Gastrocnemius medialis (tissue), 4 donors: ENCODE measurements at regions not wholly inside any gene's neighbourhood (a gene's known extent, or its start where the extent isn't known, plus 50 kb on each side); places are given as distances from the start of the nearest gene placed in this dataset.

Experiments used
- POLR2A ChIP-seq, 2 donors: fragments of 450-650 bp; IDR thresholded peaks; one replicate each; pipeline ENCODE4 v1.6.1; 2017; ENCODE audit warnings: antibody characterized with exemption in 2 of 2, mild to moderate bottlenecking in 2 of 2, moderate library complexity in 2 of 2
- TF ChIP-seq, protein P1 (sequence below), 5 experiments: fragments of 450-650 bp in 3 of 5; fragments of 200-600 bp in 2 of 5; sonication (generic) in 2 of 5; IDR thresholded peaks in 4 of 5; conservative IDR thresholded peaks in 1 of 5; 1 replicate in 4 of 5; 2 replicates in 1 of 5; pipeline ENCODE4 v1.5.1; 2016 to 2019; ENCODE audit warnings: antibody characterized with exemption in 5 of 5, mild to moderate bottlenecking in 3 of 5, moderate library complexity in 3 of 5

- TF ChIP-seq POLR2A (IDR thresholded peaks at IDR 0.05), result no peak
- TF ChIP-seq, protein P1, sequence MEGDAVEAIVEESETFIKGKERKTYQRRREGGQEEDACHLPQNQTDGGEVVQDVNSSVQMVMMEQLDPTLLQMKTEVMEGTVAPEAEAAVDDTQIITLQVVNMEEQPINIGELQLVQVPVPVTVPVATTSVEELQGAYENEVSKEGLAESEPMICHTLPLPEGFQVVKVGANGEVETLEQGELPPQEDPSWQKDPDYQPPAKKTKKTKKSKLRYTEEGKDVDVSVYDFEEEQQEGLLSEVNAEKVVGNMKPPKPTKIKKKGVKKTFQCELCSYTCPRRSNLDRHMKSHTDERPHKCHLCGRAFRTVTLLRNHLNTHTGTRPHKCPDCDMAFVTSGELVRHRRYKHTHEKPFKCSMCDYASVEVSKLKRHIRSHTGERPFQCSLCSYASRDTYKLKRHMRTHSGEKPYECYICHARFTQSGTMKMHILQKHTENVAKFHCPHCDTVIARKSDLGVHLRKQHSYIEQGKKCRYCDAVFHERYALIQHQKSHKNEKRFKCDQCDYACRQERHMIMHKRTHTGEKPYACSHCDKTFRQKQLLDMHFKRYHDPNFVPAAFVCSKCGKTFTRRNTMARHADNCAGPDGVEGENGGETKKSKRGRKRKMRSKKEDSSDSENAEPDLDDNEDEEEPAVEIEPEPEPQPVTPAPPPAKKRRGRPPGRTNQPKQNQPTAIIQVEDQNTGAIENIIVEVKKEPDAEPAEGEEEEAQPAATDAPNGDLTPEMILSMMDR (IDR thresholded peaks at IDR 0.05 in 4 of 5, conservative IDR thresholded peaks at IDR 0.05 in 1 of 5), result no peak
Observed at GRCh38 chr13:37481011-37481884, 117.3 kb downstream of the POSTN start.
